Chondrocyte (in vitro differentiated cells): ENCODE measurements at regions not wholly inside any gene's neighbourhood (a gene's known extent, or its start where the extent isn't known, plus 50 kb on each side); places are given as distances from the start of the nearest gene placed in this dataset.

Experiments used
- DNase-seq: peaks from one replicate; pipeline ENCODE4 v3.0.0; 2021; ENCODE audit warnings: mixed read lengths, low spot score
- H3K27ac Mint-ChIP-seq: one replicate; pipeline ENCODE4 v1.8.0; 2021; ENCODE audit warnings: mild to moderate bottlenecking, moderate library complexity, mixed read lengths; ENCODE audit not compliant: unreplicated experiment
- H3K27me3 Mint-ChIP-seq: 2 replicates; pipeline ENCODE4 v1.8.0; 2021; ENCODE audit warnings: low read depth, mixed read lengths
- H3K36me3 Mint-ChIP-seq: 2 replicates; pipeline ENCODE4 v1.8.0; 2021; ENCODE audit warnings: low read depth, mixed read lengths
- H3K4me1 Mint-ChIP-seq: 2 replicates; pipeline ENCODE4 v1.8.0; 2021; ENCODE audit warnings: low read depth, mild to moderate bottlenecking, mixed read lengths
- H3K4me3 Mint-ChIP-seq: one replicate; pipeline ENCODE4 v1.8.0; 2021; ENCODE audit warnings: mild to moderate bottlenecking, moderate library complexity, mixed read lengths; ENCODE audit not compliant: unreplicated experiment
- H3K9me3 Mint-ChIP-seq: 2 replicates; pipeline ENCODE4 v1.8.0; 2021; ENCODE audit warnings: low read depth, mixed read lengths
- TF ChIP-seq, protein P1 (sequence below): fragments of 200-600 bp; sonication (generic); IDR thresholded peaks from 2 replicates; pipeline ENCODE4 v1.5.0; 2021; ENCODE audit warnings: antibody characterized with exemption, mild to moderate bottlenecking, moderate library complexity

DNA sequence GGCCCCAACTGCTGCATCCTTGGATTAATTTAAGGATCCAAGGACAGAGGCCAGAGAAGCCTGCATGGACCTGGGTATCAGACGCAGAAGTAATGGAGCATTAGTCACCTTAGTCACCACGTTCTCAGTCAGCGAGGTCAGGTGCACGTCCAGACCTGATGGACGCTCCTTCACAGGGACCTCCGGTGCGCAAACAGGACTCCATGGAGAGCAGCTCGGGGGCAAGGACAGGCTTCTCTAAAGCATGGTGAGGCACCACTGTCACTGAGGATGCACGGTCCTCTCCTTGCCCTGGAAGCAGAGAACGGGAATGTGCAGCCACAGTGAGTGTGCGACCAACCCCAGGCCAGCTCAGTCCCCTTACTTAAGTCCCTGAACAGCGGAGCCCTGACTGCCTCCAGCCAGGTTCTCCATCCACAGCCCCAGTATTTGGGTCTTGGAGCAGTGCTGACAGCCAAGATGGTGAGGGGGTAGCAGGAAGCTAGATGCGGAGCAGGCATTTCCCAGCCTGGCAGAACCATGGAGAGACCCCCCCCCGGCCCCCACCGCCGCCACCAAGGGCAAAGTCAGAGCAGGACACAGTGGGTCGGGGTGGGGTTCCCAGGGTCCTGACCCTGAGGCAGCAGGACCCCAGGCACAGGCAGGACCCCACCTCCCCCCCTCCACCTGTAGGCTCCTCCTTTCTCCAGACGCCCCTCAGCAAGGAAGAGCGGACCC is 253.4 kb upstream of the SFSWAP start:
- no peak overlapping the region for H3K4me3 Mint-ChIP-seq
- TF ChIP-seq, protein P1, sequence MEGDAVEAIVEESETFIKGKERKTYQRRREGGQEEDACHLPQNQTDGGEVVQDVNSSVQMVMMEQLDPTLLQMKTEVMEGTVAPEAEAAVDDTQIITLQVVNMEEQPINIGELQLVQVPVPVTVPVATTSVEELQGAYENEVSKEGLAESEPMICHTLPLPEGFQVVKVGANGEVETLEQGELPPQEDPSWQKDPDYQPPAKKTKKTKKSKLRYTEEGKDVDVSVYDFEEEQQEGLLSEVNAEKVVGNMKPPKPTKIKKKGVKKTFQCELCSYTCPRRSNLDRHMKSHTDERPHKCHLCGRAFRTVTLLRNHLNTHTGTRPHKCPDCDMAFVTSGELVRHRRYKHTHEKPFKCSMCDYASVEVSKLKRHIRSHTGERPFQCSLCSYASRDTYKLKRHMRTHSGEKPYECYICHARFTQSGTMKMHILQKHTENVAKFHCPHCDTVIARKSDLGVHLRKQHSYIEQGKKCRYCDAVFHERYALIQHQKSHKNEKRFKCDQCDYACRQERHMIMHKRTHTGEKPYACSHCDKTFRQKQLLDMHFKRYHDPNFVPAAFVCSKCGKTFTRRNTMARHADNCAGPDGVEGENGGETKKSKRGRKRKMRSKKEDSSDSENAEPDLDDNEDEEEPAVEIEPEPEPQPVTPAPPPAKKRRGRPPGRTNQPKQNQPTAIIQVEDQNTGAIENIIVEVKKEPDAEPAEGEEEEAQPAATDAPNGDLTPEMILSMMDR = no peak
- peaks cover 25% of the 10 kb centered on the region for H3K27me3 Mint-ChIP-seq
- DNase-seq = no peak
- no peaks in the 10 kb centered on the region for H3K36me3 Mint-ChIP-seq
- H3K4me1 Mint-ChIP-seq = no peaks in the 10 kb centered on the region
- H3K27ac Mint-ChIP-seq = no peak overlapping the region
- no peaks in the 10 kb centered on the region for H3K9me3 Mint-ChIP-seq

DNA sequence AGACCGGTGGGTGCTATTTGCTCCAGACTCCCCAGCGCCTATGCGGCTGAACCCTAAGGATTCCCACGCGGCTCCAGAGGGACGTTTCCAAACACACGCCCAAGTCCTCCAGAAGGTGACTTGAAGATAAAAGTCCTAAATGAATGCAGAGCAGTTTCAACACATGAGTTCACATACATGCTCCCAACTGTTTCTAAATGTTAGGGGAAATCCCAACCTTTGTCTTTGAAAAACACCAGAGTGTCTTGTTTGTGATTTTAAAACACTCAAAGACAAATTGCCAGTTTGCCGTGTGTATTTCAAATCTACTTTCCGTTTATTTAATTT is 252.9 kb upstream of the SFSWAP start:
- H3K4me1 Mint-ChIP-seq = no peaks in the 10 kb centered on the region
- TF ChIP-seq, protein P1 = no peak
- H3K4me3 Mint-ChIP-seq = no peak overlapping the region
- no peaks in the 10 kb centered on the region for H3K9me3 Mint-ChIP-seq
- H3K36me3 Mint-ChIP-seq = no peaks in the 10 kb centered on the region
- DNase-seq = no peak
- H3K27me3 Mint-ChIP-seq = peaks cover 29% of the 10 kb centered on the region
- H3K27ac Mint-ChIP-seq = no peak overlapping the region

DNA sequence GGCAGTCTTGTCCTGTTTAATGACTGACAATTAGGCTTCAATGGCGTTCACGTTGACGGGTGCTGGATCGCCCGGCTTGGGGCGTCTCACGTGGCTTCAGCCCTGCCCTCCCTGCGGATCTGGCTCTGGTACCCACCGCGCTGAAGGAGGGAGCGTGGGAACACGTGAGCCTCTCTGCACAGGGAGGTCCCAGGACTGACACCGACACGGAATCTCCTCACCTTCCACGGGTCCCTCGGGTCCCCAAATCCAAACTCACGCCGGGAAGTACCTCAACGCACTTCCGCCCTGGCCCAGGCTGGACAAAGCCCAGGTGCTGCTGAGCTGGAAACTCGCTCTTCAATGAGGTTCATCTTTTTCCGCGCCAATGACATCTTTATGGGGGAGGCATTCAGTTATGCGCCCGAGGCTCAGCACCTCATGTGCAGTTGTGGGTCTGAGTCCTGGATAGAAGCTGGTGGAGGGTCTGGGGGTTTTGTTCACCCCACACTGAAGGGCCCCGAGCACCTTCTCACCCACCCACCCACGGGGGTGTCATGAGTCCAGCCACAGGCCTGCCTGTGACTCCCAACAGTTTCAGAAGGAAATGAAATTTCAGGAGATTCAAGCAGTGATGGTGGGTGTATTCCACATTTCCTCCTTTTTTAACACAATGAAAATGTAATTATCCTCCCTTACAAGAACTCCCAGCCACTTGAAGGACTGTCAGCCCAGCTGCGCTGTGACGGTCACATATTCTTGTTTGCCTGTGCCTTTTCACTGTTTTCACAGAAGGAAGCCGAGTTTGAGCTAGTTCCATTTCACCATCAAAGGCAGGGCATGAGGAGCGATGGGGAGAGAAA is 251.7 kb upstream of the SFSWAP start:
- DNase-seq = no peak
- TF ChIP-seq, protein P1 = no peak
- Mint-ChIP-seq H3K36me3 (no peaks in the 10 kb centered on the region), H3K27me3 (peaks cover 35% of the 10 kb centered on the region), H3K4me1 (no peaks in the 10 kb centered on the region), H3K4me3 (no peak overlapping the region), H3K27ac (no peak overlapping the region), H3K9me3 (no peaks in the 10 kb centered on the region)

DNA sequence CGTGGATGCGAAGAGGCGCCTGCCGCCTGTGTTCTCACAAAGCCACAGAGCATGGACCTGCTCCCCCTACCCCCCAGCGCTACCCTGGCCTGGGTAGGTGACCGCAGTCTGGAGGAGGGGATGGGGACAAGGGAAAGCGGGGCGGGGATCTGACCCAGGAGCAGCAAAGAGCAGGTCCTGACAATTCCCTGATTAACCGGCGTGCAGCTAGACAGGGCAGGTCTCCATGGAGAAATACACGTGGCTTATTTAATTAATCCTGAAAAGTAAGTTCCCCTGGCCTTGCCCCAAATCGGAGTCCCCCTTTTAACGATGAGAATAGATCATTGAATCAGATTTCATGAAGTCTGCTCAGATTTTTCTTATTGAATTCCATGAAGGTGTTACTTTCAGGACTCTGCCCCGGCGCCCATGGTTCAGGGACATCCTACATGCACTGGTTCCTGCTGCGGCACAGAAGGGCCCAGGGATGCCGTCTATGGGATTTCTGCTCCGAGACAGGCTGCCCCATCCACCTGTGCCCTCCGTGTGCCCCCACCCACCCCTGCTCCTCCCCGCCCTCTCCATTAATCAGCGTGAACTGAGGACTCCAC is 251.0 kb upstream of the SFSWAP start:
- TF ChIP-seq, protein P1 = no peak
- no peaks in the 10 kb centered on the region for H3K9me3 Mint-ChIP-seq
- H3K4me1 Mint-ChIP-seq = no peaks in the 10 kb centered on the region
- no peak overlapping the region for H3K4me3 Mint-ChIP-seq
- H3K36me3 Mint-ChIP-seq = no peaks in the 10 kb centered on the region
- H3K27ac Mint-ChIP-seq = no peak overlapping the region
- no peak for DNase-seq
- H3K27me3 Mint-ChIP-seq = peaks cover 38% of the 10 kb centered on the region

DNA sequence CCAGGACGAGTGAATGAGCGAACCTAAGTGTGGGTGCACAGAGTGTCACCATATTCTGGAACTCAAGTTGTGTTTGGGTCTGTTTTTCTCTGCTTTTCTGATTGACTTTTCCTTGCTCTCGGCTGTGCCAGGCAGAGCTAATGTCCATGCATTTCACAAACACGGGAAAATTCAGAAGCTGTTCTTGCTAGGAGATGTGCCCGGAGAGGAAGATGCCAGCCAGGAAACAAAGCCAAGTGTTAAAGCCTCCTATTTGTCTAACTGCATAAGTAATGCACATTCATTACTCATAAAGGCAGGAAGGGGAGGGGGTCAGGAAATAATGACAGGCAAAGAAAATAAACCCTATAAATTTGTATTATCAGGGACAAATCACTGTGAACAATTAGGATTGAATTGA is 250.4 kb upstream of the SFSWAP start:
- no peak overlapping the region for H3K4me3 Mint-ChIP-seq
- TF ChIP-seq, protein P1 = no peak
- DNase-seq = no peak
- no peak overlapping the region for H3K27ac Mint-ChIP-seq
- H3K36me3 Mint-ChIP-seq = no peaks in the 10 kb centered on the region
- no peaks in the 10 kb centered on the region for H3K4me1 Mint-ChIP-seq
- H3K9me3 Mint-ChIP-seq = no peaks in the 10 kb centered on the region
- H3K27me3 Mint-ChIP-seq = peaks cover 40% of the 10 kb centered on the region
